H1 (cell line): ENCODE measurements at regions not wholly inside any gene's neighbourhood (a gene's known extent, or its start where the extent isn't known, plus 50 kb on each side); places are given as distances from the start of the nearest gene placed in this dataset.

ENCODE experiments used
- CTCF ChIA-PET: fragments of 300-600 bp; sonication (Branson Sonifier 250); formaldehyde crosslinking; loops from one replicate; lab custom pipeline; 2021; ENCODE audit not compliant: partially characterized antibody; lab: Charles Lee
- POLR2A ChIA-PET: fragments of 300-600 bp; sonication (Branson Sonifier 250); formaldehyde crosslinking; loops from one replicate; lab custom pipeline; 2021; ENCODE audit warnings: inconsistent platforms; ENCODE audit not compliant: partially characterized antibody; lab: Charles Lee
- DNase-seq, 2 experiments: peaks; one replicate each; pipeline versions ENCODE4 v3.0.0 to v3.0.0-alpha.2; 2010 to 2022; ENCODE audit warnings: low spot score in 2 of 2, low read depth in 1 of 2, mixed read lengths in 1 of 2
- FAIRE-seq: peaks from 2 replicates; lab custom pipeline; 2011; peaks lifted over from hg19 to GRCh38; lab: Jason Lieb, UNC
- H2AFZ ChIP-seq: 2 replicates; pipeline ENCODE4 v1.8.1; 2012; ENCODE audit warnings: low read length, inconsistent platforms
- H2AK5ac ChIP-seq: 2 replicates; pipeline ENCODE4 v1.6.1; 2013; ENCODE audit warnings: low read depth, low read length
- H2BK120ac ChIP-seq: replicated peaks from 2 replicates; pipeline ENCODE3; 2013; ENCODE audit warnings: low read depth, low read length, inconsistent platforms
- H2BK12ac ChIP-seq: 2 replicates; pipeline ENCODE4 v1.6.1; 2013; ENCODE audit warnings: low read depth, low read length
- H2BK15ac ChIP-seq: 2 replicates; pipeline ENCODE4 v1.6.1; 2013; ENCODE audit warnings: low read length
- H2BK20ac ChIP-seq: 2 replicates; pipeline ENCODE4 v1.6.1; 2013; ENCODE audit warnings: low read length
- H2BK5ac ChIP-seq: 2 replicates; pipeline ENCODE4 v1.6.1; 2013; ENCODE audit warnings: low read depth, low read length
- H3K14ac ChIP-seq: 2 replicates; pipeline ENCODE4 v1.6.1; 2013; ENCODE audit warnings: inconsistent platforms; ENCODE audit not compliant: insufficient read length
- H3K18ac ChIP-seq: 2 replicates; pipeline ENCODE4 v1.6.1; 2013; ENCODE audit warnings: low read length; ENCODE audit errors: extremely low read depth
- H3K23ac ChIP-seq: 2 replicates; pipeline ENCODE4 v1.6.1; 2013; ENCODE audit warnings: inconsistent platforms; ENCODE audit not compliant: insufficient read length
- H3K23me2 ChIP-seq: 2 replicates; pipeline ENCODE4 v1.6.1; 2013; ENCODE audit warnings: low read depth, low read length
- H3K27ac ChIP-seq: 2 replicates; pipeline ENCODE4 v1.6.1; 2011; ENCODE audit warnings: low read depth, low read length, inconsistent platforms
- H3K27me3 ChIP-seq, 4 experiments: replicated peaks in 1 of 4; 1 replicate in 1 of 4; 2 replicates in 3 of 4; pipeline versions ENCODE4 v1.6.1 to v1.8.1; 2011 to 2013; ENCODE audit warnings: low read length in 3 of 4, mild to moderate bottlenecking in 3 of 4, inconsistent platforms in 2 of 4, mixed read lengths in 2 of 4, moderate library complexity in 1 of 4; ENCODE audit not compliant: control insufficient read depth in 3 of 4, insufficient read depth in 3 of 4; ENCODE audit errors: extremely low read depth in 1 of 4
- H3K36me3 ChIP-seq, 4 experiments: 2 replicates each; pipeline versions ENCODE4 v1.6.1 to v1.8.1; 2011 to 2013; ENCODE audit warnings: mild to moderate bottlenecking in 4 of 4, low read length in 3 of 4, moderate library complexity in 2 of 4, control low read depth in 1 of 4, inconsistent platforms in 1 of 4; ENCODE audit not compliant: insufficient read depth in 4 of 4, control insufficient read depth in 2 of 4
- H3K4ac ChIP-seq: replicated peaks from 2 replicates; pipeline ENCODE3; 2013; ENCODE audit warnings: low read length, low read depth, mixed read lengths, inconsistent platforms; ENCODE audit not compliant: insufficient read length
- H3K4me1 ChIP-seq, 4 experiments: replicated peaks in 1 of 4; 1 replicate in 1 of 4; 2 replicates in 3 of 4; pipeline versions ENCODE4 v1.6.1 to v1.8.1; 2011 to 2013; ENCODE audit warnings: low read length in 3 of 4, inconsistent platforms in 2 of 4, mixed read lengths in 1 of 4; ENCODE audit not compliant: insufficient read depth in 4 of 4, control insufficient read depth in 3 of 4
- H3K4me2 ChIP-seq, 2 experiments: 2 replicates each; pipeline versions ENCODE4 v1.6.1 to v1.8.1; 2011 to 2013; ENCODE audit warnings: low read depth in 2 of 2, low read length in 2 of 2, control low read depth in 1 of 2, inconsistent platforms in 1 of 2, mild to moderate bottlenecking in 1 of 2; ENCODE audit not compliant: insufficient read depth in 1 of 2
- H3K4me3 ChIP-seq, 4 experiments: fragments of 200-600, 300-600 bp in 1 of 4; sonication (generic), shearing (Covaris generic), sonication (Bioruptor Twin) in 1 of 4; 2 replicates each; pipeline versions ENCODE4 v1.5.1 to v1.8.1; 2011 to 2016; ENCODE audit warnings: low read length in 4 of 4, low read depth in 3 of 4, control low read depth in 2 of 4, inconsistent platforms in 2 of 4, mild to moderate bottlenecking in 2 of 4, mixed read lengths in 1 of 4, moderate library complexity in 1 of 4; ENCODE audit not compliant: insufficient read depth in 2 of 4; ENCODE audit errors: extremely low read depth in 1 of 4
- H3K56ac ChIP-seq: replicated peaks from 2 replicates; pipeline ENCODE3; 2013; ENCODE audit warnings: low read depth, mild to moderate bottlenecking, mixed read lengths, low read length, inconsistent platforms; ENCODE audit not compliant: insufficient read length
- H3K79me1 ChIP-seq: 2 replicates; pipeline ENCODE4 v1.6.1; 2013; ENCODE audit warnings: low read depth, low read length, control low read depth
- H3K79me2 ChIP-seq, 2 experiments: 2 replicates each; pipeline versions ENCODE4 v1.6.1 to v1.8.1; 2012 to 2013; ENCODE audit warnings: low read length in 2 of 2, mild to moderate bottlenecking in 2 of 2, inconsistent platforms in 1 of 2; ENCODE audit not compliant: insufficient read depth in 2 of 2, control insufficient read depth in 1 of 2
- H3K9ac ChIP-seq, 4 experiments: replicated peaks in 1 of 4; 1 replicate in 1 of 4; 2 replicates in 3 of 4; pipeline versions ENCODE4 v1.6.1 to v1.8.1; 2011 to 2013; ENCODE audit warnings: low read depth in 3 of 4, low read length in 3 of 4, control low read depth in 2 of 4, mild to moderate bottlenecking in 2 of 4, moderate library complexity in 2 of 4, inconsistent platforms in 1 of 4; ENCODE audit errors: extremely low read depth in 1 of 4
- H3K9me3 ChIP-seq, 2 experiments: 2 replicates each; pipeline versions ENCODE4 v1.6.1 to v1.8.1; 2012 to 2013; ENCODE audit warnings: mild to moderate bottlenecking in 2 of 2, moderate library complexity in 2 of 2, control low read depth in 1 of 2, inconsistent platforms in 1 of 2, low read depth in 1 of 2, low read length in 1 of 2, mixed read lengths in 1 of 2; ENCODE audit not compliant: insufficient read depth in 2 of 2
- H4K20me1 ChIP-seq, 2 experiments: replicated peaks in 1 of 2; 2 replicates each; pipeline versions ENCODE3 to v1.8.1; 2011 to 2013; ENCODE audit warnings: inconsistent platforms in 2 of 2, low read length in 2 of 2, mild to moderate bottlenecking in 1 of 2; ENCODE audit not compliant: insufficient read depth in 2 of 2, control insufficient read depth in 1 of 2
- H4K5ac ChIP-seq: 2 replicates; pipeline ENCODE4 v1.6.1; 2013; ENCODE audit warnings: low read length, low read depth, mixed read lengths, inconsistent platforms; ENCODE audit not compliant: insufficient read length
- H4K8ac ChIP-seq: 2 replicates; pipeline ENCODE4 v1.8.0; 2013; ENCODE audit warnings: mild to moderate bottlenecking, moderate library complexity, low read length, inconsistent platforms; ENCODE audit not compliant: insufficient read depth; ENCODE audit errors: extremely low read depth
- H4K91ac ChIP-seq: replicated peaks from 2 replicates; pipeline ENCODE3; 2013; ENCODE audit warnings: low read length, mixed read lengths, inconsistent platforms; ENCODE audit not compliant: insufficient read length
- KDM4A ChIP-seq: IDR thresholded peaks from one replicate; pipeline ENCODE4 v1.7.1; 2012; ENCODE audit warnings: low read depth, mild to moderate bottlenecking, moderate library complexity, low read length, inconsistent platforms; ENCODE audit not compliant: severe bottlenecking
- SIN3A ChIP-seq, 2 experiments: IDR thresholded peaks in 1 of 2; conservative IDR thresholded peaks in 1 of 2; 2 replicates each; pipeline ENCODE4 v1.6.1; 2011 to 2012; ENCODE audit warnings: low read length in 2 of 2, improper control_type of control experiment in 1 of 2, low read depth in 1 of 2, mild to moderate bottlenecking in 1 of 2
- WGBS, 2 experiments: shearing (Covaris generic) in 1 of 2; methylation state at CpG; one replicate each; pipeline versions ENCODE4 v1.1.6 to v1.1.7; 2013 to 2015; ENCODE audit warnings: low lambda C conversion rate in 2 of 2, mixed read lengths in 2 of 2, inconsistent platforms in 1 of 2, low coverage in 1 of 2, missing lambda C conversion rate in 1 of 2; ENCODE audit not compliant: insufficient replicate concordance in 2 of 2, insufficient coverage in 1 of 2, insufficient read length in 1 of 2; ENCODE audit errors: extremely low coverage in 1 of 2, missing lambda C conversion rate in 1 of 2; 5-methylcytosine and 5-hydroxymethylcytosine counted together

DNA sequence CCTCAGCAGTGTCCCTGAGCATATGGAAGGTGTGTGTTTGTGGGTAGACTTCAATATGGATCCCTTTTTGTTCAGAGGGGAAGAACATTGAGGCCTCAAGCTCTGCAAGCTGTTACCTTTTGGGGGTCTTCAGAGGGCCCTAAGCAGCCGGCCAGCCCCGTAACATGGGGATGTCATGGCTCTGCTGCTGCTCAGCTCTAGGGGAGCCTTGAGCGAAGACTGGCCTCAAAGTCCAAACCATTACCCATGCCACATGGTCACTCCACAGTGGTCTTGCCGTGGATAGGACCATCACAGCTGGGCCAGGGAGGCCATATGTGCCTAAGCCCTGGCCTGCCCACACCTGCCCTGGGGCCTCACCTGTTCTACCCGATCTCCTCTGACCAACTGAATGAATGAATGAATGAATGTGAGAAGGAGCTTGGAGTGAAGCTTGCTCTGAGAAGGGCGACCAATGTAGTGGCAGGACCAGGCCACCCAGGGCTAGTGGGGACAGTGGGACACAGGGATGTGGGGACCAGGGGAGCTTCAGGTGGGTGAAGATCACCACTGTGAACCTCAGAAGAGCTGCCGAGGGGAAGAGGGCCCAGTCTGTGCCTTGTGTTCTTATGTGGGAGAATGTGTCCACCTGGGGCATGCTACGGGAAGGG, 754.6 kb downstream of the BRD1 start:
- H3K56ac ChIP-seq, result no peak overlapping the region

More for the DNA sequence above, 754.6 kb downstream of the BRD1 start:
- Histone ChIP-seq H3K27me3 (no peaks in the 10 kb centered on the region), H3K9ac (no peak overlapping the region), H2BK5ac (no peak overlapping the region), H2AK5ac (no peak overlapping the region), H3K9me3 (no peaks in the 10 kb centered on the region), H2BK15ac (no peak overlapping the region), H3K27ac (no peak overlapping the region), H4K91ac (no peak overlapping the region), H3K23me2 (peaks cover 7% of the 10 kb centered on the region; the same call in 1 of the 2 replicates), H3K23ac (no peak overlapping the region), H3K4ac (no peak overlapping the region), H4K5ac (no peak overlapping the region), H3K18ac (no peak overlapping the region), H3K4me1 (no peaks in the 10 kb centered on the region), H3K79me2 (no peaks in the 10 kb centered on the region), H3K79me1 (no peaks in the 10 kb centered on the region), H2BK20ac (no peak overlapping the region), H2BK120ac (no peak overlapping the region), H2AFZ (no peak overlapping the region), H3K4me3 (no peak overlapping the region), H3K4me2 (no peak overlapping the region), H2BK12ac (no peak overlapping the region), H4K8ac (no peak overlapping the region), H3K36me3 (no peaks in the 10 kb centered on the region), H3K14ac (no peak overlapping the region), H4K20me1 (peaks cover 0 to 5% of the 10 kb centered on the region in 2 experiments)
- FAIRE-seq (no peak), DNase-seq (no peak)
- no peak for TF ChIP-seq KDM4A
- TF ChIP-seq SIN3A (conservative IDR thresholded peaks at IDR 0.05 in 1 of 2, IDR thresholded peaks at IDR 0.05 in 1 of 2; ENCODE audit: low read depth in 1 of 2, low read length in 2 of 2), result no peak
- ChIA-PET CTCF (interaction anchor here (1.3 kb wide), 1 partner anchor 27 kb away, joined by 6 read pairs; no protein-coding TSS in a partner anchor), POLR2A (no interaction called here)
- 88% methylated on average over 8 of the region's 8 CpGs; no CpG with 5 or more reads in 1 of the 2 experiments for WGBS, 2 experiments
